ENCODE measurements at regions not wholly inside any gene's neighbourhood (a gene's known extent, or its start where the extent isn't known, plus 50 kb on each side); places are given as distances from the start of the nearest gene placed in this dataset. TPM values are rescaled to one million over a fixed set of nuclear protein-coding genes. Genes with fewer than 3 reads are reported as not detected.

DNA sequence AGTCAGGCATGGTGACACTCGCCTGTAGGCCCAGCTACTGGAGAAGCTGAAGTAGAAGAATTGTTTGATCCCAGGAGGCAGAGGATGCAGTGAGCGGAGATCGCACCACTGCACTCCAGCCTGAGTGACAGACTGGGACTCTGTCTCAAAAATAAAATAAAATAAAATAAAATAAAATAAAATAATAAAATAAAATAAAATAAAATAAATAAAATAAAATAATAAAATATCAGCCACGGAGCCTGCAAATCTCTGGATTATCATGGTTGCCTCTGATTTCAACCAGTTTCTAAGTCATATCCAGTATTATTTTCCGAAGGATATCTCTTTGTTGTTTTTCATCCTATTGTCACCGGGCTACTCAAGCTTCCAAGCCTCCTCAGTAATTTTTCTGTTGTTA, 51.7 kb upstream of the FZD8 start:
- no peak for FAIRE-seq
- CTCF ChIA-PET = no interaction called here
- dilution Hi-C loops (cut with MboI; ENCODE audit: extremely low pct_ligation_motif_present, low sequenced_read_pairs) = no loop called here

More for the DNA sequence above, 51.7 kb upstream of the FZD8 start:
- no peak overlapping the region for H2AFZ ChIP-seq (ENCODE audit: low read depth, low read length)
- H3K79me2 ChIP-seq (ENCODE audit: control insufficient read depth, insufficient read depth, low read length) = no peaks in the 10 kb centered on the region
- no peak overlapping the region for H3K4me3 ChIP-seq (replicated peaks in 1 of 3; ENCODE audit: insufficient read depth in 1 of 3, low read depth in 1 of 3, low read length in 3 of 3)
- POLR2A ChIA-PET = no interaction called here
- no peaks in the 10 kb centered on the region for H3K9me1 ChIP-seq (replicated peaks; ENCODE audit: control insufficient read depth, extremely low read depth, insufficient read depth, low read length)
- H3K36me3 ChIP-seq (ENCODE audit: control insufficient read depth in 2 of 2, extremely low read depth in 1 of 2, insufficient read depth in 2 of 2, low read length in 2 of 2) = no peaks in the 10 kb centered on the region
- BruUV-seq (replicated peaks) = no TSS peak
- peaks cover 0 to 4% of the 10 kb centered on the region in 2 experiments for H3K27me3 ChIP-seq (ENCODE audit: control insufficient read depth in 2 of 2, insufficient read depth in 2 of 2, low read length in 2 of 2)
- TF ChIP-seq EZH2 (IDR thresholded peaks at IDR 0.05; ENCODE audit: borderline replicate concordance, low read depth, low read length, severe bottlenecking) (no peak), POLR2A (IDR thresholded peaks at IDR 0.05; ENCODE audit: low read depth, low read length) (no peak), MYC (IDR thresholded peaks at IDR 0.05; ENCODE audit: low read depth, low read length) (no peak), POLR2AphosphoS5 (IDR thresholded peaks at IDR 0.05; ENCODE audit: insufficient read depth, low read depth, low read length) (no peak), MAX (IDR thresholded peaks at IDR 0.05; ENCODE audit: insufficient read depth, insufficient read length) (no peak), FOS (IDR thresholded peaks at IDR 0.05; ENCODE audit: borderline replicate concordance, insufficient read depth, low read length) (no peak), JUN (IDR thresholded peaks at IDR 0.05; ENCODE audit: borderline replicate concordance, insufficient read depth, insufficient read length, low read depth) (no peak), CTCF (IDR thresholded peaks at IDR 0.05; ENCODE audit: extremely low read depth in 1 of 2, insufficient read depth in 1 of 2, low read depth in 1 of 2, low read length in 2 of 2) (no peak), GATA2 (IDR thresholded peaks at IDR 0.05; ENCODE audit: insufficient read depth, insufficient read length, low read depth, low read length) (no peak)
- H3K4me1 ChIP-seq (ENCODE audit: control insufficient read depth, extremely low read depth, insufficient read depth, low read length) = no peaks in the 10 kb centered on the region
- no peak overlapping the region for H3K4me2 ChIP-seq (ENCODE audit: insufficient read depth, low read length)
- H3K9ac ChIP-seq (replicated peaks; ENCODE audit: extremely low read depth, insufficient read depth, low read length) = no peak overlapping the region
- H3K27ac ChIP-seq (ENCODE audit: insufficient read depth, low read depth, low read length) = no peak overlapping the region
- H3K9me3 ChIP-seq (replicated peaks; ENCODE audit: control insufficient read depth, insufficient read depth, low read length) = no peaks in the 10 kb centered on the region
- DNase-seq (ENCODE audit: low read depth, low spot score) = no peak
- no peaks in the 10 kb centered on the region for H4K20me1 ChIP-seq (replicated peaks; ENCODE audit: control insufficient read depth, extremely low read depth, insufficient read depth, low read length)
- intact Hi-C loops (cut with micrococcal nuclease) = no loop called here

Small RNAs in the stretch of these regions (small RNA-seq; reads per million reads assigned to genes)
- not detected for gene RF00019 (ENCODE audit: insufficient read depth, insufficient read length, low read depth, low replicate concordance)
- gene RF00561 (ENCODE audit: insufficient read depth, insufficient read length, low read depth, low replicate concordance) = not detected

Data from endothelial cell of umbilical vein (primary cell).